ENCODE measurements at regions not wholly inside any gene's neighbourhood (a gene's known extent, or its start where the extent isn't known, plus 50 kb on each side); places are given as distances from the start of the nearest gene placed in this dataset.

DNA sequence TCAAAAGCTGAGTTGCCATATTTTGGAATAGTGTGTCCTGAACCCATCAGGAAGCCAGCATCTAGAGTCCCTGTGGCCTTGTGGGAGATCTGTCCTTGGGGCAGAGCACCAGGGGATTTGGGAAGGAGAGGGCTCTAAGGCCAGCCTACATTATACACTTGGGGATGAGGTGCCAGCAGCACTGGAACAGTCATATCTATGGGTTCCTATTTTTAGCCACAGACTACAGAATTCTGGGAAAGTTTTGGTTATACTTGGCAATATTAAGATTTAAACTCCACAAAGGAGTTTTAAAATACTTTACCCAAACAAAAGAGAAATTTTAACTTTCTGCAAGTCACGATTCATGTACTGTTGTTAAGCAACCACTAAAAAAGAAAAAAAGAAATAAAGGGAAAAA, 405.7 kb upstream of the MMADHC start:
- H3K36me3 Mint-ChIP-seq = peaks cover 0 to 8% of the 10 kb centered on the region in 2 donors
- no peak for ATAC-seq
- H3K9me3 Mint-ChIP-seq = peaks cover 16% of the 10 kb centered on the region in 2 donors
- no peak for DNase-seq (ENCODE audit: low spot score in 2 of 2)
- no peak overlapping the region for H3K27ac Mint-ChIP-seq

DNA sequence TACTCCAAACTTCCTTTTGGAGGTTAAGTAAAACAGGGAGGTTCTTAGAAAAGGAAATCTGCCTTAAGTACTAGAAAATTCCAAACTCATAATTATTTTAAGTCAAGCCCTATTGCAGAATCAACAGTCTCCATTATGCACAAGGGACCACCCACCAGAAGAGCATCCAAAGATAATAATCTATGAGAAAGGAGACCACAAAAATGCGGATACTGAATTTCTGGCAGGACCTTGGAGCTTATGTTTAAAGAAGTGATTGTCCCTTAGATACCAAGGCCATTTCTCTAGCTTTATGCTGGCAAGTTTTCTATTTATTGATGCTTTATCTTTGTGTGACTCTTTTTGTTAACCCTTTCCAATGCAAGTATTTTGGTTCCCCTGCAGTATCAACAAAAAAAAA, 404.0 kb upstream of the MMADHC start:
- ATAC-seq = no peak
- Mint-ChIP-seq H3K27ac (no peak overlapping the region), H3K9me3 (peaks cover 5 to 7% of the 10 kb centered on the region in 2 donors), H3K36me3 (peaks cover 0 to 4% of the 10 kb centered on the region in 2 donors)
- no peak for DNase-seq (ENCODE audit: low spot score in 2 of 2)

DNA sequence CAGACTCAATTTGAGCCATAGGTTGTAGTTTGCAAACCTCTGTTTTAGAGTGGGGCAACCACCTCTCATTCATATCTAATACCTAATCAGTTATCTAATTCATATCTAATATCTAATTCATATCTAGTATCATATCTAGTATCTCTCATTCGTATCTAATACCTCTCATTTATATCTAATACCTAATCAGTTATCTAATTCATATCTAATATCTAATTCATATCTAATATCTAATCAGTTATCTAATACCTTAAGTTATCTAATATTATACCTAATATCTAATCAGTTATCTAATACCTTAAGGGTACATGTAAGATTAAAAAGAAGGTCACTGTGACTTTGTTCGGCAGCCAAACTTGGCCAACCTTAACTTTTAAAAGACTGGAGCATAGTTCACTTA, 403.4 kb upstream of the MMADHC start:
- Mint-ChIP-seq H3K27ac (no peak overlapping the region), H3K36me3 (peaks cover 0 to 4% of the 10 kb centered on the region in 2 donors), H3K9me3 (peaks cover 3 to 4% of the 10 kb centered on the region in 2 donors)
- DNase-seq (ENCODE audit: low spot score in 2 of 2) = no peak
- ATAC-seq = no peak

DNA sequence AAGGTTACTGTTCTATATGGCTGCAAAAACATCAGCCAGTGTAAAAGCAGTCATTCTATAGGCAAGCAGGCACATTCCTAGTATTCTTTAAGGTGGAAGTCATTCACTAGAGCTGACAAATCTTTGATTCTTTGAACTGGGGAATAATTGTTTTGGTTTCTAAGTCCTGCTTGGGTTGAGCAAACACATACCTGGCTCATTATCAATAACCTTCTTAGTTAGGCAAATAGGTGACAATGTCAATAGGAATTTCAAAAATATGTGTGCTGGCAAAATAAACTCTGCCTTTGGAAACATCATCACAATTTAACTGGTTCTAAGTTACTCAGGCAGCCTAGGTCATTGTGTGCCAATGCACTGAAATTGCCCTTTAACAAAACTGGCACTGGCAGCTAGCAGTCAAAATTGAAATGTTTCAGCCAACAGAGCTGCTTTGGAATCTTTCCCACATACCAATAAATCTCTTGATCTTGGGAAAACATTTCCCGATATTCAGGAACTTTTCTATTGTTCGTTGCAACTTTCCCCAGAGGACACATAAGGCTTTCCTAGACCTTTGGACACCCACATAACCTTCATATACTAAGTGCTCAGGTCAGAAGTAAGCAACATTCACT, 402.0 kb upstream of the MMADHC start:
- DNase-seq (ENCODE audit: low spot score in 2 of 2) = no peak
- ATAC-seq = no peak
- Mint-ChIP-seq H3K9me3 (peaks cover 3 to 4% of the 10 kb centered on the region in 2 donors), H3K36me3 (peaks cover 0 to 4% of the 10 kb centered on the region in 2 donors), H3K27ac (no peak overlapping the region)

DNA sequence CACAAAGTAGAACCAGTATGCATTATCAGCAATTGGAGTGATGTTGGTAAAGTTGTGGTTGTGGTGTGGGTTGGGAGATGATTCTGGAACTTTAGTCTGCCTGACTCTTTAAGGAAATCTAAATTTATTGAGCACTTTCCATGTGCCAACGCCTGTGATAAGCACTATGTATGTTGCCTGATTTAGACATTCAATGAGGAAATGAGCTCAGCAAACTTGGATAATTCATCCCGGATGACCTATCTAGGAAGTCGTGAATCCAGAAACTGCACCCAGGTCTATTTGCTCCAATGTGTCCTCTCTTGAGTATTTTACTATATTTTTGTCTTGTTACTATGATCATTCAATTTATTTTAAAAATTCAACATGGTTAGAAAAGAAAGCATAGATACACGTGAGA, 400.8 kb upstream of the MMADHC start:
- no peak overlapping the region for H3K27ac Mint-ChIP-seq
- no peaks in the 10 kb centered on the region for H3K36me3 Mint-ChIP-seq
- ATAC-seq = no peak
- peaks cover 3 to 4% of the 10 kb centered on the region in 2 donors for H3K9me3 Mint-ChIP-seq
- no peak for DNase-seq (ENCODE audit: low spot score in 2 of 2)

DNA sequence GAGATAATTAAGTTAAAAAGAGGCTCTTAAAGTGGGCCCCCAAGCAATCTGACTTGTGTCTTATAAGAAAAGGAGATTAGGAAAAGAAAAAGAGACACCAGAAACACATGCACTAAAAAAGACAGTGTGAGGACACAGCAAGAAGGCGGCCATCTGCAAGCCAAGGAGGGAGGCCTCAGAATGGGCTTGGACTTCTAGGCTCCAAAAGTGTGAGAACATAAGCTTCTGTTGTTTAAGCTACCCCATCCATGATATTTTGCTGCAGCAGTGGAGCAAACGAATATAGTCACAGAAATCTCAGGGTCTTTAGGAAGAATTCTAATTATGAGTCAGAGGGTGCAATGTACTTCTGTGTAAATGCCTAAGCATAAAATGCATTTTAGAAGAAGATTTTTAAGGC, 399.3 kb upstream of the MMADHC start:
- no peaks in the 10 kb centered on the region for H3K36me3 Mint-ChIP-seq
- ATAC-seq (no peak), DNase-seq (ENCODE audit: low spot score in 2 of 2) (no peak)
- H3K9me3 Mint-ChIP-seq = no peaks in the 10 kb centered on the region
- H3K27ac Mint-ChIP-seq = no peak overlapping the region

DNA sequence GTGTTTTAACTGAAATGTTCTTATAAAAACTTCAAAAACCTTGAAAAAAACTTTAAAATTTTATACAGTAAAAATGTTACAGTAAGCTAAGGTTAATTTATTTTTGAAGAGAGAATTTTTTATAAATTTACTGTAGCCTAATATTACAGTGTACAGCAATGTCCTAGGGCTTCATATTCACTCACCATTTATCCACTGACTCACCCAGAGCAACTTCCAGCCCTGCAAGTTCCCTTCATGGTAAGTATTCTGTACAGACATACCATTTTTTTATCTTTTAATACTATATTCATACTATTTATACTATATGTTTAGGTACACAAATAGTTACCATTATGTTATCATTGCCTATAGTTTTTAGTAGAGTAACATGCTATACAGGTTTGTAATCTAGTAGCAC, 396.7 kb upstream of the MMADHC start:
- Mint-ChIP-seq H3K27ac (no peak overlapping the region), H3K9me3 (peaks cover 5 to 6% of the 10 kb centered on the region in 2 donors), H3K36me3 (no peaks in the 10 kb centered on the region)
- DNase-seq (ENCODE audit: low spot score in 2 of 2) (no peak), ATAC-seq (no peak)

DNA sequence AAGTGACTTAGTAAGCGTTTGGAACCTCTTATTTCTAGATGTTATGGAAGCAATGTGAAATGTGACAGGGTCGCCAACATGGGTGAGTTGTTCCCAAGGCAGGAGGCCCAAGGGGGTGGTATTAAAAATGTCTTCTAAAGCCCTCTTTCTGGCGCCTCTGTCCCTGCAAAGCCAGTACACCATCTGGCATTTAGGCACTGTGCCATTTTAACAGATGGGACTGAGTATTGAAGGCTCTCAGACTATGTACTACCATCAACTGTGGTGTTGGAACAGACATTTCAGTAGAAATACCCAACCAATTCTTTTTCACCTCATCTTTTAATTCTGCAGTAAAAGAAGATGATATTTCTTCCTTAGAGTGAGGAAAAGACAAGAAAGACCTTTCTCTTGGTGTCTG, 384.5 kb upstream of the MMADHC start:
- peaks cover 7 to 12% of the 10 kb centered on the region in 2 donors for H3K9me3 Mint-ChIP-seq
- DNase-seq (ENCODE audit: low spot score in 2 of 2) (no peak), ATAC-seq (no peak)
- no peak overlapping the region for H3K27ac Mint-ChIP-seq
- no peaks in the 10 kb centered on the region for H3K36me3 Mint-ChIP-seq

DNA sequence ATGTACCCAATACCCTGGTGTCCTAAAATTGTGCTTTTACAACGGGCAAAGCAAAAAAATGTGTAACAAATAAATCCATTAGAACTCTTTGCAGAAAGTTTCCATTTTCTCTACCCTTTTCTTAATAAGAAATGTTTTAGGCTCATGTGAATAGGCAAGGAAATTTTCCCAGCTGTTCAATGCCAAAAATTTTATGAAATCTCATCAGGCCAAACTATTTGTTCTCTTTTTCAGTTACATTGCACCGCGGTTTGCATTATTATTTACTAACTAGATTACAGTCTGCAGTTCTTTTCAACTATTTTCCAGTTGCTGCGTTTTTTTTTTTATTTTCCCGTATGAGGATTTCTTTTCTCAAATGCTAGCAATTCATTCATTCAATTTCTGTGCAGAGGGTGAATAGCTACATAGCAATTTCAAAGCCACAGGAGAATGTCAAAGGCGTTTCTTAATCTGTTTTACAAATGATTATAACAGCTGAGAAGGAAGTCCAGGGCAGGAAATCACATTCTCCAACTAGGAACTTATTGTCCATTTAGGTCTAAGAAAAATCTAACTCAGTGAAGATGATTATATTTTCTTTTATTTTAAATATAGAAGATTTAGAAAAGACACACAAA, 367.5 kb upstream of the MMADHC start:
- Mint-ChIP-seq H3K36me3 (no peaks in the 10 kb centered on the region), H3K9me3 (peaks cover 6 to 15% of the 10 kb centered on the region in 2 donors), H3K27ac (no peak overlapping the region)
- DNase-seq (ENCODE audit: low spot score in 2 of 2) = no peak
- ATAC-seq = no peak

DNA sequence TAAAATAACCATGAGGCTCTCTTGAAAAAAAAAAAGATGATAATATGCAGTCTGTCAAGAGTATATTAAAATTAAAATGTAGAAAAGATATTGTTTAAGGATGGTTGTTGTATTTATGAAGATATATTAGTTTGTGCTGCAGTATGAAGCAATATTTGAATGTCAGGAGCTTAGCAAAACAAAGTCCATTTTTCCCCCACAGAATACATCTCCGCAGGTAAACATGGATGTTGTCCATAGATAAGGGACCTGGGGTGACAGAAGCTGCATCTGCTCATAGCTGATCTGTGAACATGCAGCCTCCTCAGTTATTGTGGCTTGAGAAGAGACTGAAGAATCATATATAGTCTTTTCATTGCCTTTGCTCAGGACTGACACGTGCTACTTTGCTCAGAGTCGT, 366.1 kb upstream of the MMADHC start:
- H3K36me3 Mint-ChIP-seq = no peaks in the 10 kb centered on the region
- DNase-seq (ENCODE audit: low spot score in 2 of 2) (no peak), ATAC-seq (no peak)
- H3K27ac Mint-ChIP-seq = no peak overlapping the region
- peaks cover 6 to 13% of the 10 kb centered on the region in 2 donors for H3K9me3 Mint-ChIP-seq

DNA sequence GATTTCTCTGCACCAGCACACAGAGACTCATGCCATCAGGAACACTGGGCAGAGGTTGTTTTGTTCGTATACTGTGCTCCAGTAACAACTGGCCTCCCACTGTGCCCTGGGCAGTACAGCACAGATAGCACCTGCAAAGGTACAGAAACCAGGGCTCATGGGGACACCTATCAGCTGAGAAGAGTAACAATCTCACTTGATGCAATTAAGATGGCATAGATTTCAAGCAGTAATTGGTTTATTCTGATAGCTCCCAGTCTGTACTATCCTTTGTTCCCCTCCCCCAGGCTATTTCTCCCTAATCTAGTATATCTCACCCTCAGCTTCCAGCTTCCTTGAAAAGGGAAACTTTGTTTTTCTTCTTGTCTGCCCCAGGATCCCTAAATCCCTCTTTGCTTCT, 343.9 kb upstream of the MMADHC start:
- Mint-ChIP-seq H3K27ac (no peak overlapping the region), H3K36me3 (no peaks in the 10 kb centered on the region), H3K9me3 (peaks cover 4 to 8% of the 10 kb centered on the region in 2 donors)
- ATAC-seq (no peak), DNase-seq (ENCODE audit: low spot score in 2 of 2) (no peak)

DNA sequence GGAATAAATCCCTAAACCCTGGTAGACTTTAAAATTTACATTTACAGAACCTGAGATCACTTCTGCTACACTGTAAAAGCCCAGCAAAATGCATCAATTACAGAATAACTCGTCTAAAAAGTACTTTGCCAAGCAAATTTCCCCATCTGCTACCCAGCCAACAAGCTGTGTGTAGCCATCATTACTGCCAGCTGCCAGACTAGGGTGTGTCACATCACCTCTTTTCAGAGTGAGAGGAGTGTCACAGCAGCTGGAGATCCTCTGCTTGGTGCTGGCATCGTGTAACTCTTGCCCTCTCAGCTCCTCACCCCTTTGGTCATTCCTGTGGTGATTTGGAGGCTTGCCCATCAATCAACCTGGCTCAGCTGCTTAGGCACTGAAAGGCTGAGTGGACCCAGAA, 340.4 kb upstream of the MMADHC start:
- peaks cover 0 to 4% of the 10 kb centered on the region in 2 donors for H3K9me3 Mint-ChIP-seq
- no peak overlapping the region for H3K27ac Mint-ChIP-seq
- H3K36me3 Mint-ChIP-seq = no peaks in the 10 kb centered on the region
- ATAC-seq (no peak), DNase-seq (ENCODE audit: low spot score in 2 of 2) (no peak)

DNA sequence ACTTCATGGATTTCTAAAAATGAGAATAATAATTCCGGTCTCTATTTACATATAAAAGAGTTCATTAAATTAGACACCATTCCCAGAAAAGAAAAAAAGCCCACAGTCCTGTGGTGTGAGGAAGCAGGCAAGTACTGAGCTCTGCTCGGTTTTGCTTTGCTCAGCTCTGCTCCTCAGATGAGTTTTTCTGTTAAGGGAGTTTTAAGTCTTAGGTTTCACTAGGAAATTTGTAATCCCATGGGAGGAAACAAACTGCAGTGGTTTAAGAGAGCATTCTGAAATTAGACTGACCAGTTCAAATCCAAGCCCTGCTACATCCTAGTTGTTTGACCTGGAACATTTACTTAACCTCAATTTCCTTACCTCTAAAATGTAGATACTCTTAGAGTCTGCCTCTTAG, 338.6 kb upstream of the MMADHC start:
- no peak for DNase-seq (ENCODE audit: low spot score in 2 of 2)
- no peak overlapping the region for H3K27ac Mint-ChIP-seq
- H3K36me3 Mint-ChIP-seq = no peaks in the 10 kb centered on the region
- ATAC-seq = no peak
- peaks cover 0 to 4% of the 10 kb centered on the region in 2 donors for H3K9me3 Mint-ChIP-seq

DNA sequence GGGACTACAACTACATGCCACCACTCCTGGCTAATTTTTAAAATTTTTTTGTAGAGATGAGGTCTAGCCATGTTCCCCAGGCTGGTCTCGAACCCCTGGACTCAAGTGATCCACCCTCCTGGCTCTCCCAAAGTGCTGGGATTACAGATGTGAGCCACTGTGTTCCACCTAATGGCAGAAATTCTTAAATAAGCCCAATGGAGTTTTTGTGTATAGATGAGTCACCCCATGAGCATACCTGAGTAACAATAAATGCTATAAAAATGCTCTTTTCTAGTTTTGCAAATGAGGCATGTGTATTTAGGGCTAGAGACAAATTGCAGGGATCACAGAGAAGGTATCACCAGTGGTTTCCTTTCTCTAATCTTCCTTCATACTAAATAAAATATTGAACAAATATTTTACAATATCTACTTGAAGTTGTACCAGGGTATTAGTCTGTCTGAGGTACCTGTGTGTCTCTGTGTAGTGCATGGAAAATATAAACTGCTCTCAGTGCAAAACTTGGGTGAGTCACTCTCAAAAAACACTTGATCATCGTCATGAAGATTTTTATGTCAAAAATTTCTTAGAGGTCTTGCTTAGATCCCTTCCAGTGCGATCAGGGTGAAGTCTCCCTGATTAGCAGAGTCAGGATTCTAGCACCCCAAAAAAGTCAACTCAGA, 337.1 kb upstream of the MMADHC start:
- Mint-ChIP-seq H3K36me3 (no peaks in the 10 kb centered on the region), H3K9me3 (peaks cover 0 to 7% of the 10 kb centered on the region in 2 donors)
- no peak for ATAC-seq

DNA sequence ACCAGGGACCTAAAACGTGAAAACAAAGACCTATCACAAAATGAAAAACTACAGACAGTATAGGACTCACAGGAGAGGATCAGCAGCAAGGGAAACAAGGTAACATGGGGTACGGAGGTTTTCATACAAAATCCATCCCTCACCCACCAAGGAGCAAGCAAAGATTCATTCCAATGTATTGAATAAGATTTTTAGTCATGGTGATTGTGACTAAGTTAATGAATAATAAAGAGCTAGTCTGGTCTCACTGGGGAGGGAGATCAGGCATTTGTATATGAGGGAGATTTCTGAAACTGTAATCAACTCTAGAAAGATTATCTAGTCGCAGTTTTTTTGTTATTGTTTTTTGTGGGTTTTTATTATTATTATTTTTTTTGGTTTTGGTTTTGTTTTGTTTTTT, 336.5 kb upstream of the MMADHC start:
- DNase-seq (ENCODE audit: low spot score in 2 of 2) = no peak
- Mint-ChIP-seq H3K27ac (no peak overlapping the region), H3K36me3 (no peaks in the 10 kb centered on the region), H3K9me3 (peaks cover 1 to 7% of the 10 kb centered on the region in 2 donors)
- no peak for ATAC-seq

More for the DNA sequence above, 337.1 kb upstream of the MMADHC start:
- no peak overlapping the region for H3K27ac Mint-ChIP-seq
- no peak for DNase-seq (ENCODE audit: low spot score in 2 of 2)

DNA sequence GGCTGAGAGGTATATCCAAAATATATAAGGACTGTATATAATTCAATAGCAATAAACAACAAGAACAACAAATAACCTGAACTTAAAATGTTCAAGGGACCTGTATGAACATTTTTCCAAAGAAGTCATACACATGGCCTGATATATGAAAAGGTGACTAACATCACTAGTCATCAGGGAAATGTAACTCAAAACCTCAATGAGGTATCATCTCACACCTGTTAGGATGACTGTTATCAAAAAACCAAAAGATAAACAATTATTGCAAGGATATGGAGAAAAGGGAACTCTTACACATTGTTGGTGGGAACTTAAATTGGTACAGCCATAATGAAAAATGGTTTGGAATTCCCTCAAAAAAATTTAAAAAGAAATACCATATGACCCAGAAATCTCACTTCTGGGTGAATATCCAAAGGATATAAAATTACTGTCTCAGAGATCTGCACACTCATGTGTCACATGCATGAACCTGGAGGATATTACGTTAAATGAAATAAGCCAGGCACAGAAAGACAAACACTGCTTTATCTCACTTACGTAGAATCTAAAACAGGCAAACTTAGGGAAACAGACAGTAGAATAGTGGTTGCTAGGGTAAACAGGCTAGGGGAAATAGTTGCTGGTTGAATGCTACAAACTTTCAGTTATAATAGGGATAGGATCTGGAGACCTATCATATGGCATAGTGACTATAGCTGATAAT, 334.5 kb upstream of the MMADHC start:
- Mint-ChIP-seq H3K27ac (no peak overlapping the region), H3K36me3 (no peaks in the 10 kb centered on the region), H3K9me3 (peaks cover 7% of the 10 kb centered on the region in 2 donors)
- DNase-seq (ENCODE audit: low spot score in 2 of 2) (no peak), ATAC-seq (no peak)

DNA sequence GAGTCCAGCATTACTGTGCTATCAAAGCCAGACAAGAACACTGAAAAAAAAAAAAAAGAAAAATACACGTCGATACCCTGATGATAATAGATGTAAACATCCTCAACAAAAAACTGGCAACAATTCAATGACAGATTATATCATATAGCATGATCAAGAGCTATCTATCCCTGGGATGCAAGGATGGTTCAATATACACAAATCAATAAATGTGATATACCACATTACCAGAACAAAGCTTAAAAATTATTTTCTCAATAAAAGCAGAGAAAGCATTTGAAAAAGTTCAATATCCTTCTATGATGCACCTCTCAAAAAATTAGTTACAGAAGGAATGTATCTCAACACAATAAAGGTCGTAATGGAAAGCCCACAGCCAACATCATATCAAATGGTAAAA, 332.8 kb upstream of the MMADHC start:
- no peak for ATAC-seq
- no peak overlapping the region for H3K27ac Mint-ChIP-seq
- DNase-seq (ENCODE audit: low spot score in 2 of 2) = no peak

More for the DNA sequence above, 332.8 kb upstream of the MMADHC start:
- H3K9me3 Mint-ChIP-seq = peaks cover 7% of the 10 kb centered on the region in 2 donors
- H3K36me3 Mint-ChIP-seq = no peaks in the 10 kb centered on the region

Data from activated naive CD4-positive, alpha-beta T cell treated with anti-CD3 and anti-CD28 coated beads, Interleukin-2, amount 50 U/mL, for 72 hours (primary cell).